AG08396 (cell line): ENCODE measurements at regions not wholly inside any gene's neighbourhood (a gene's known extent, or its start where the extent isn't known, plus 50 kb on each side); places are given as distances from the start of the nearest gene placed in this dataset.

Experiments used
- DNase-seq: peaks from one replicate; pipeline ENCODE4 v3.0.0; 2012; ENCODE audit warnings: low spot score, mixed read lengths

DNA sequence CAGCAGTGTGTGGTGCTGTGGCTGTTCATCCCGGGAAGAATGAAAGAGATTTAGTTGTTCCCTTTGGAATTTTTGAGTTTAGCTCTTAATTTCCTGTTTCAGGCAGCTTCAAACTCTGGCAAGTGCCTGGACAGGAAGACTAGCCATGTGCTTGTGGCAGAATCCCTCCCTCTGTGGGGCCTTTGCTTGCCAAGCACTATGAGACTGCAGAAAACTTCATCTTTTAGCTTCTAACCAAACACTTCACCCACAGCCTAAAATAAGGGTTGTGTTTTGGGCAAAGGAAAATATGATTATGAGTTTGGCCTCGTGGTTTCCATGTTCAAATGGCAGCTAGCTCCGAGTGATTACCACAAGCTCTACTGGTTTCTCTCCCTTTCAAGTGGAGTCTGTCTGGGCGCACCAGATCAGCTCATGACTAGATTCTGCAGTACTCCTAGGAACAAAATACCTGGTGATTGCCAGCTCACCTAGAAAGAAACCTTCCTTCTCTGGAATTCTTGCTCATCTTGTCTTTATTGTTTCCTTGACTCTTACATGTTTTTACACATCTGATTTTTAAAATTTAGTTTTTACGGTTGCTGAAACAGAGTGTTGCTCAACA is 707.5 kb downstream of the SLITRK6 start:
- DNase-seq: no peak

- DNase-seq: no peak
Observed at GRCh38 chr13:85089186-85089585, 710.0 kb downstream of the SLITRK6 start.

GRCh38 chr13:85080691-85081090 is 718.5 kb downstream of the SLITRK6 start:
- no peak for DNase-seq

DNA sequence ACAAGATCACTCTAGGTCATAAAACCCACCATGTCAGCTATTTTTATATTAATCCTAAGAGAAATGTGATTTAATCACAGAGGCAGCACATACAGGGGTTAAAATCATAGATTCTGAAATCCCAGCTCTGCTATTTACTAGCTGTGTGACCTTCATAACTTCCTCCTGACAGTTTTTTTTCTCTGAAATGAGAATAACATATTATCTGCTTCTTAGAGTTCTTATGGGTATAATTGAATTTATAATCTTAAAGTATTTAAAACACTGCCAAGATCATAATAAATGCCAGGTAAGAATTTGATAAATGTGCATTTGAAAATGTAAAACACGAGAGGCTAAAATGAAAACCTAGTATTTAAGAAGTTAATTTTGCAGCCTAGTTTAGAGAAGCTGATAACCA is 722.9 kb downstream of the SLITRK6 start:
- DNase-seq: no peak

DNA sequence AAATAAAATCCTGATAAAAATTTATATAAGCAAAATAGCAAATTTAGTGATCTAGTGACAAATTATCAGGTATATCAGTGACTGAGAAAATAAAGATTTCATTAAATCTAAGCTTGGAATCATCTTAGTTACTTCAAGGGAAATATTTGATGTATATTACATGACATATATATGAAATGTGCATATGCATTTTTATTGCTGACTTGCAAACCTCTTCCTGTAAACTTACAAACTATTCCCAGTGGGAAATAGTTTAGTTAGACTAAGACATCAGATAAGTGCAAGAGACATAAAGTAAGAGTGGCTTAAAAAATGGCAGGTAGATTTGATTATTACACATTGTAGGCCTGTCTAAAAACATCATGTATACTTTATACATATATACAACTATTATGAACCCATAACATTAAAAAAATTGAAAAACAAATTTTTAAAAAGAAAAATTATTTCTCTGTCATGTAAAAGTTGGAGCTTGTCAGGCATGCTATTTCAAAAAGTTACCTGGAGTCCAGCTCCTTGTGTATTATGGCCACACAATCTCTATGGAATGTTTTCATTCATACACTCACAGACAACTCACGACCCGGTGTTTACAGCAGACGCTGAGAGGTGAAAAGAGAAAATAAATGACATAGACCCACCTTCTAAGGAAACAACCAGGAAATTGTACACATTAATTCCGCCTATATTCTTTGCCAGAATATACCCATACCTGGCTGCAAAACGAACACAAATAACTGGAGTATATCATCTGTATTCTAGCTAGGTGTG is 724.5 kb downstream of the SLITRK6 start:
- DNase-seq: no peak

DNA sequence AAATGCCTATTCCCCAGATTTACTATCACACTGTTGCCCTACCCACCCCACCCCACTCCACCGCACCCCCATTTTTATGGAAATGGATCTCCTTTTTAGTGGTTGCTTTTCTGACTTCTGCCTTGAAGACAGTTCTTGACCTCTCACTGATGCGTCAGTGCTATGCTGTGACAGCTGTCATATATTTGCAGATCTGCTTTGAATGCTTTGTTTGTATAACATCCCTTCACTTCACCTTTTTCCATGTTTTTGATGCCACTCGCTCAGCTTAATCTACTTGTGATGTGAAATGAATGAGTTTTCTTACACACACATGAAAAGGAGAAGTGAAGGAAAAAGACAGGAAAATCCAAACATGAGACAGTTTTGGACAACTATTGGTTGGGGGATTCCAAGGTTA is 731.0 kb downstream of the SLITRK6 start:
- no peak for DNase-seq

DNA sequence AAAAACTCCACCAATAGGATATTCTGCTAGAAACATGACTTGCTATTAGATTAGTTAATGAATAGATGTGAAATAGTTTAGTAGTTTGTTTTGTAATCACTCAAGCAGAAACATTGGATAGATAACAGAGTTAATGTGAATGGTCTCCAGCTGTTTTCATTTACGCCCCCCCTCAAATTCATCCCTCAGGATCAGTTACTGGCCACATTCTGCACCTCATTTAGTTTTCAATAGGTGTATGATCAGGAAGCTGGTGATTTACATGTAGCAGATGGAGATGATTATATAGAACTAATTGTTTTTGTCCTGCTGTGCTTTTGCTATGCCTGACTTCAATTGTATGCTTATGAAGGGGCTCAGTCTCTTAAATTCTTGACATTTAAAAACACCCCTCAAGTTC is 759.0 kb downstream of the SLITRK6 start:
- no peak for DNase-seq

DNA sequence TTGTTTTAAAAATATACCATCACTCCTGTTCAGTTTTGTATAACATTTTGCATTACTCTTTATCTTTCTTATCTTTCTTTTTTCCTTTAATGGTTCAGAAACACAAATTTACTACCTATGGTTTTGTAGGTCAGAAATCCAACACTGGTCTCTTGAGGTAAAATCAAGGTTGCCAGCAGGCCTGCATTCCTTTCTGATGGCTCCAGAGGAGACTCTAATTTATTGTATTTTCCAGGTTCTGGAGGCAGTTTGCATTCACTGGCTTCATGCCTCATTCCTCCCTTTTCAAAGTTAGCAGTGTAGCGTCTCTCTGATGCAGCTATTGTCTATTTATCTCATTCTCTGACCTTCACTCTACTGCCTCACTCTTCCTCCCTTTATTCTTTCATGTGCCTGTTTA is 767.4 kb downstream of the SLITRK6 start:
- DNase-seq: no peak

- DNase-seq: no peak
Observed at GRCh38 chr13:85028035-85028434, 771.2 kb downstream of the SLITRK6 start.

GRCh38 chr13:85019121-85019520 is 780.1 kb downstream of the SLITRK6 start:
- DNase-seq: no peak

DNA sequence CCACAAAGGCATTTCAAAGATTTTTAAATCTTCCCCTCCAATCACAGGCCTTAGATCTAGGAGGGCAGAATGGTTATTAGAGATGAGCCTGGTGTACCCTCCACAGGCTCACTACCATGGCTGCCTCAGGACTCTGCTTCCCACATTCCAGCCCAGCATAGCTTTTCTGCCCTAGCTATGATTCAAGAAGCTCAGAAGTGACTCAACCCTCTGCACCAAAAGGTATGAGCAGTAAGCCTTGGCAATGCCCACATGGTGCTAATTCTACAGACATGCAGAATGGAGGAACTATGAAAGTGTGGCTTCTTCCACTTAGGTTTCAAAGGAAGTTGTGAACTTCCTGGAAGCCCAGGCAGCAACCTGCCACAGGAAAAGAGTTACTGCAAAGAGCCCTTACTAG is 786.2 kb downstream of the SLITRK6 start:
- DNase-seq: no peak

- no peak for DNase-seq
Observed at GRCh38 chr13:85009447-85009846, 789.8 kb downstream of the SLITRK6 start.

DNA sequence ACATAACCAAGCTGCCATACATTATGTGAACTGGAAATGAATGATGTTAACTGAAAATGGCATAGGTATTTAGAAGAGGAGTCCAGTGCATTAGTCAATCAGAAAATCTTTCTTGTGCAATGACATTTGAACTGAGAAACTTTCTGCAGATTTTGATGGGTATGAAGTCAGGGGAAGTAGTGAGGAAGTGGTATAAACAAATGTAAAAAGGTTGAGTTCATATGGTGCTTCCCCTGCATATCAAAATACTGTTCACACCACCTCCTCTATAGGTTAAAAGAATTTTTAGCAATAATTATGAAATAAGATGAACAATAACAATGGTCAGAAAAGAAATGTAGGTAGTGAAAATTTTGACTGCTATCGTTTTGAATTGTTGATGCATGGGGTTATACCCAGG is 800.0 kb downstream of the SLITRK6 start:
- no peak for DNase-seq

- DNase-seq: no peak
Observed at GRCh38 chr13:84998681-84999080, 800.5 kb downstream of the SLITRK6 start.

GRCh38 chr13:84997858-84998257 is 801.4 kb downstream of the SLITRK6 start:
- DNase-seq: no peak

DNA sequence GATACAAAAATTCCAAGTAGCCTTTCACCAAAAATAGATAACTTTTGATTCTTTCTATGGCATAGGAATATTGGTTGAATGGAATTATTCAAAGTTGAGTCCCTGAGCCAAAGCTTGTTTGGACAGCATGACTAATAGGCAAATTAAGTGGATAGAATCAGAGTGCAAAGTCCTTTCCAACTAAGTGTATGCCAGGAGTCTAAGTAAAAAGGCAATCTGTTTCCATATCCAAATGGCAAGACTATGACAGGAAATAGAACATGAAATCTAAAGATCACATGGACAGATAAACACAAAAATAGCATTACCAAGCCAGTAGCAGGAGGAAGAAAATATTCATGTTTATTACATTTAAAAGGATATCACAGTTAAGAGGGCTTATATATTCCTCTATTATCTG is 804.6 kb downstream of the SLITRK6 start:
- DNase-seq: no peak

GRCh38 chr13:84985860-84986259 is 813.4 kb downstream of the SLITRK6 start:
- DNase-seq: no peak

DNA sequence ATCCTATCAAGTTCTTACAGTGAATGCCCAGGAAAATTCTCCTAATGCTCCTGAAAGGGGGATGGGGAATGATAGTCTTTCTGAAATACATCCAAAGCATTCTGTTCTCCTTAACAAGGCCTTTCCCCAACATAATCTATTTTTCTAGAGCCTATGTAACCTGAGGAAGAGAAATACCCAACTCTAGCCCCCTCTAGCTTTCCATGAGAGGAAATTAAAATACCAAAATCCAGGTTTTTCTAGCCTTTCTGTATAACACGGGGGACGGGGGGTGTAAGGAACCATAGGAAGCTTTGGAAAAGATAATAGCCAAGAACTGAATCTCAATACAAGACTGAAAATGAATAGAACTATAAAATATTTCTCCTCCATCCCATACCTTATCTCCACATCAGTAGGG is 815.9 kb downstream of the SLITRK6 start:
- no peak for DNase-seq

- DNase-seq: no peak
Observed at GRCh38 chr13:84980571-84980970, 818.6 kb downstream of the SLITRK6 start.

DNA sequence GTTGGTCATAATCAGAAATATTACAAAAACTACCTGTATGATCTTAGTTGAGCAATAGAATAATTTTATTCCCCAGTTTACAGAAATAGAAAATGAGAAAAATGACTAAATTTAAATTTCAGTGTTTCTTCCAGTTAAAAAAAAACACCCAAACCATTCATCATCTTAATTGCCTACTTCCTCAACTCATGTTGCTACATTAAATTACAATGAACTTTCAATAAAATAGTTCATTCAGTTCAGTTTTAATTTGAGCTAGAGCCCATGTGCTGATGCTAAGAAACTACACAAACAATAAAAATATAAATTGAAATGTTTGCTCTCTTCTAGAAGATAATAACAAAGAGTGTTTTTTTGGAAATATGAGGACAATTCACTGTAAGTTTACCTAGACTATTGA is 820.4 kb downstream of the SLITRK6 start:
- no peak for DNase-seq

DNA sequence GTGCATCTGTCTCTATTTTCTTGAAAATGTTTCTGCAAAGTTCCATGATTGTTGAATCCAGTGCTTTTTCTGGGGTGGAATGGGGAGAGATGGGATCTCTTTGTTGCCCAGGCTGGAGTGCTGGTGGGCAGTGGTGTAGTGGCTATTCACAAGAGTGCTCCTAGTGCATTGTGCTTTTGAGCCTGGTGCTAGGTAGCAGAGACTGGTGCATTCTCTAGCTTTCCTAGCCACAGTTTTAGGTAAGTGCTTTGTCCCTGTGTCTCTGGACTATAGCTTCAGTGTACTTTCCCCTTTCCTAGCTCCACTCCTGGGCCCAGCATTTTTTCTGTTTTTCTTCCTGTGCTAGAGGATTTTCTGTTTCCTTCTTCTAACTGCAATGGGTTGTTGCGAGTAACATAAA is 825.6 kb downstream of the SLITRK6 start:
- no peak for DNase-seq

DNA sequence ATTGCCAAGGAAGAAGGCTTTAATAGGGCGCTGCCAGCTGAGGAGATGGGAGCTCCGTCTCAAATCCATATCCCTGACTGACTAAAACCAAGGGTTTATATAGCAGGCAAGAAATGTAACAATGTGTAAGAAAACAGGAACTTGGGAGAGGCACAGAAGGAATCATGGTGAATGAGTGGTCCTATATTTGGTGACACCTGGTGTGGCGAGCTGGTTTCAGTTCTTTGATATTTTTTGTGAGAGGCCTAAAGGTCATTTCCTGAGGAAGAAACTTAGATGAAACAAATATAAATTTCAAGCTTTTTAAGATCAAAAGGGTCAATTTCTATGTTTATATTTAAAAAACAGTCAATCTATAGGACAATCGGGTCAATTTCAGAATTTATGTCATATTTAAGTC is 826.3 kb downstream of the SLITRK6 start:
- no peak for DNase-seq

DNA sequence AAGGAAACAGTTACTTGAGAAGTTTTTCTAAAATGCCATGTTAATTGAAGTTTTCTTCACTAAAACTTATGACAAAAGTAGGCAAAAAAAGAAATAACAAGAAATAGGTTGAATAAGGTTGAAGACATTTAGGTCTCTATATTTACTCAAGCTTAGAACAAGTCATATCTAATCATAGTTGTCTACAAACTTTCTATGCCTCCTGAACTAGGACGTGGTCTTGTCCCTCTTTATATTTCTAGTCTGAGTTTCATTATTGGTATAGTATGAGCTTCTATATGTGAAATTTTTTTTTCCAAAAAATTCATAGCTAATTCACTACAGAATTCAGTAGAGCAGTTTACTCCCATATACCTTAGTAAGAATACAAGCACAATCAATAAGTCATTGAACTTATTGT is 836.4 kb downstream of the SLITRK6 start:
- no peak for DNase-seq

DNA sequence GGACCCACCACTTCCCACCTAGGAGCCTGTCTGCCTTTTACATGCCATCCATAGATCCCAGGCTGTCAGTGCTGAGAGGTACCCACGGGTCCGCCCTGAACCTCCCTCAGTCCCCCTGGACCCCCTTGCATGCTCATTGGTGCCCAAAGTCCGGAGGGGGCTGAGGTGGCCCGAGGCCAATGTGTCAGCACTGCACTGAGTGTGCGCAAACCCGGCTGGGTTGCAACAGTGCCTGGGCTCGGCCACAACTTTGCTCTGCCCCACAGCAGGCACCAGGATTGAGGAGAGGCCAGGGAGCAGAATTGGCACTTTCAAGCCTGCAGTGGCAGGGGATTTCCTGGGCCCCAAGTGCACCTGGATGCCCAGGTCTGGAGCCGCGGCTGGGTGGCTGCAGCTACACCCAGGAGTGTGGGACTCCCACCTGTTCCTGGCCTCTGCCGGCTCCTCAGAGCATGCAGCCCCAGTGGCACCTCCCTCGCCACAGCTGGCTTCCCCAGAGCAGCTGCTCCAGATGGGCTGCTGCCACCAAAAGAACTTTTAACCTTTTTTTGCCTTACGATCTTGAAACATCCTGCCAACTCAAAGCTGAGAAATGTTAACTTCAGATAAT is 837.0 kb downstream of the SLITRK6 start:
- no peak for DNase-seq
